NCI-H446 (cell line): ENCODE measurements at regions not wholly inside any gene's neighbourhood (a gene's known extent, or its start where the extent isn't known, plus 50 kb on each side); places are given as distances from the start of the nearest gene placed in this dataset.

Experiments
- DNase-seq, 2 experiments: peaks; one replicate each; lab custom pipeline; 2025; lab: John Stamatoyannopoulos, UW

- DNase-seq, result no peak
Measured at GRCh38 chr4:79083406-79084010, 144.3 kb upstream of the PAQR3 start.

DNA sequence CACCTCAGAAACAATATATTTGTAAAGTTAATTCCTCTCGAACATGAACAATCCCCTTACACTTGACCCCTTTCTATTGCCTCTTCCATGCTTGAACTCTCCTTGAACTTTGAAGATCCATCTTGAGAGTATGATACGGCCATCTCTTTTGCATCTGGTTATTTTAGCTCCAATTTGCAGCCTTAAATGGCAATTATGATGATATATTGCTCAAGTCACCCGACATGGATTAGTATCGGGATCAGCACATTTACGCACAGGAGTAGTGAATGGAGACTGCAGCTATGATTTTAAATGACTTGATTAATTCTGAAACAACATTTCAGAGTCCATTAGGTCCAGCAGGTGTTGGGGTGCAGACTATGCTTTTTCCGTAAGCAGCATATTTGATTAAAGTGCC lies 143.8 kb upstream of the PAQR3 start:
- DNase-seq, result no peak

DNA sequence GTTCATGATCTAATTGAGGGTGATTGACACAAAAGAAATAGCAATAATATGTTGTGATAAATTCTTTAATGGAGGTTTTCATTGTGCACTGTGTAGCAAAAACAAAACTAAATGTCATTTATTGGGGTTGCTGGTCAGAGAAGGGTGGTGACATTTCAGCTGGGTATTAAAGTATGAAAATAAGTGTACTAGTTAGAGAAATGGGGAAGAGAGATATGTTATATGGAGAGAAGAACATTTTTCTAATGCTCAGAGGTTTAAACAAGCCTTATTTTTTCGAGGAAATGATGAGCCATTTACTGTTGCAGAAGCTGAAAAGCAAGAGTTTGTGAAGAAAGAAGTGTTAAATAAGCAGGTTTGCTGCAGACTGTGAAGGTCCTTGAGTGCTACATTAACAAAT lies 142.7 kb upstream of the PAQR3 start:
- DNase-seq, result no peak

GRCh38 chr4:79078339-79078738 lies 139.1 kb upstream of the PAQR3 start:
- no peak for DNase-seq

DNA sequence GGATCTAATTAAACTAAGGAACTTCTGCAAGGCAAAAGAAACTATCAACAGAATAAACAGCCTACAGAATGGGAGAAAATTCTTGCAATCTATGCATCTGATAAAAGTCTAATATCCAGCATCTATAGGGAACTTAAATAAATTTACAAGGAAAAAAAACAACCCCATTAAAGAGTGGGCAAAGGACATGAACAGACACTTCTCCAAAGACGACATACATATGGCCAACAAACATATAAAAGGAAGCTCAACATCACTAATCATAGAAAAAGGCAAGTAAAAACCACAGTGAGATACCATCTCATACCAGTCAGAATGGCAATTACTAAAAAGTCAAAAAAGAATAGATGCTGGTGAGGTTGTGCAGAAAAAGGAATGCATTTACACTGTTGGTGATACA lies 134.8 kb upstream of the PAQR3 start:
- DNase-seq, result no peak

GRCh38 chr4:79073471-79073870 lies 134.2 kb upstream of the PAQR3 start:
- no peak for DNase-seq

- no peak for DNase-seq
Measured at GRCh38 chr4:79065262-79065661, 126.0 kb upstream of the PAQR3 start.

GRCh38 chr4:79064806-79065205 lies 125.6 kb upstream of the PAQR3 start:
- DNase-seq, result no peak

DNA sequence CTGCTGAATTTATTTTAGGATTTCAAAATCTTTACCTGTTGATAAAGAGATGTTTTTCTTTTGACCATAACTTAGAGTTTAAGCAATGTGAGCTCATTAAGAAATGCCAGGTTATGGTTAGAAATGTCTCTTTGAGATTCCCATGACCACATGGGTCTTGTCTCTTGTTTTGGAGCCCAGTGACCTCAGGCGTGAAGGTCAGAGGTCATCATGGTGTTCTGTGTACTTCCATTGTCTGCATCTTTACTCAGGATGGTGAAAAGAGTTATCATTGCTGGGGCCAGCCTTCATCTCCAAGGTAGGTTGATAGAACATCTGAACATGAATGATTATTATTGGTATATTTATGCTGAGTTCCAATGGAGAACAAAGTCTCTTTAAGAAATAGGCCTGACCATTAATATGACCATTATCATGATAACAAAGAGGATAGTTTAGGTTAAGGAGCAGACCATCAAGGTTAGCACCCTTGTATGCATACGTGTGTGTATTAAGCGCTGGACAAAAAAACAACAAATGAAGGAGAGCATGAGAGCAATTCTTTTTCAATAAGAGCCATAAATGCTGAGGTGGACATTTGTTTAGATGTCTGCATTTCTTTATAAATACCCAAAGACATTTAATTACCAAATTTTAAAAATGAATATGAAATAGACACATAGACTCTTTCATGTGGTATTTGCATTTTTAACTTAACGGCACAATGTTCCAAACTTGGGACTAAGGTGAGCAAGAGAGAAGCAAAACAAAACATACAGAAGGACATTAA lies 120.6 kb upstream of the PAQR3 start:
- DNase-seq, result no peak

- DNase-seq, result no peak
Measured at GRCh38 chr4:79057772-79058171, 118.5 kb upstream of the PAQR3 start.

DNA sequence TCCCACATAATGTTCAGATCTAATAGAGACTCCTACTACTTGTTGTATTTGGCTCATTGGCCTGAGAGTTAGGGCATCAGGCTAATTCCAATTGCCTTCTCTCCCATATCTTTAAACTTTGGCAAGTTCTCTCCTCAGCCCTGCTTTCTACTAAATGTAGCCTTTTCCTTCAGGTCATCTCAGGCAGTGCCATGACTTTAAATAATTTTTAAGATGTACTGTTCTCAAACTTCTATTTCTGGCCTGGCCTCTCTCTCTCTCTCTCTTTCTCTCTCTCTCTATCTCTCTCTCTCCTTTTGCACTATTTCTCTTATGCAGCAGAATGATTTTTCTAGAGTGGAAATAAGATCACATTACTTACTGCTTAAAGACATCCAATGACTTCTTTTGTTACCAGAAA lies 114.5 kb upstream of the PAQR3 start:
- DNase-seq, result no peak

DNA sequence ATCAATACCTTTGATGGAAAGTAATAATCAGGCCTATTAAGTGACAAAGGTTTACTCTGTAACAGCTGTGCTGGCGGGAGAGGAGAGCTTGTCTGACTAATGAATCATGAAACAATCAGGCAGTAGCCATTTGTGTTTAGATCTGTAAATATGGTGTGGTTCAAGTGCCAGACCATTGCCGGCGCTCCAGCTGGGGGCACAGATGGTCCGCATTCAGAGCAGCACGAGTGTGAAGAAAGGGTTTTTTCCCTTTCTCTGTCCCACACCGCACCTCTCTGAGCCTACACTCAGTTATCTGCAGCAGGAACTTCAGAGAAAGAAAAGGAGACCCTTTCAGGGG lies 111.3 kb upstream of the PAQR3 start:
- DNase-seq, result peak; percentile 83 to 94

DNA sequence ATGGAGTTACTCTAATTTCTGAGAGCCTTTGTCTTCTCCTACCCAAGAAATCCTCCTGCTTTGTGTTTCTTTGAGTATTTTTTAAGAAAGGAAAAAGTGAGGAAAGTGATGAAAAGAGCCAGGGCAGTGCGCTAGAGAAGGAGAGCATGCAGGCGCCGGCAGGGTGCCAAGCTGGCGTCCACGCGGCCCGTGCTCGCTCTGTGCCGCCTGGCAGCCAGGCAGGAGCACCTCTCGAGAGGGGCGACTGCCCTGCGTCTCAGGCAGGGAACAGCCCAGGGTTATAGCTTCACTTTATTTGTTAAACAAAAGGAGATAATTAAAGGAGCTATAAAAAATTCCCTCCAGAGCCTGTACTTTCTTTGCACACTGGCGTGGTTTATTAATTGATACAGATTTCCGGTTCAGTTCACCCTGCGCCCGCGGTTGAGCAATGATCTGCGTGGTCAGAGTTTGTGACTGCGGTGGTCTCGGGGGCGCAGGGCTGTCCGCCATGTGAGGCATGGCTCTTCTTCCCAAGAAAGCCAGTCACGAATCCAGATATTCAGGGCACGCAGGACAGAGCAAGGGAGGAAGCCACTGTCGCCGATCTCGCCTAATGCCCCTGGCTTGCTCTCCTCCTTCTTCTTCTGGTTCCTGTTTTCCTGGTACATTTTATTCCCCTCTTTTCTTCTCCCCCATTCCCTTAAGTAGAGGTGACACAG lies 110.8 kb upstream of the PAQR3 start:
- peak in 1 of 2 experiments; percentile 85 for DNase-seq

DNA sequence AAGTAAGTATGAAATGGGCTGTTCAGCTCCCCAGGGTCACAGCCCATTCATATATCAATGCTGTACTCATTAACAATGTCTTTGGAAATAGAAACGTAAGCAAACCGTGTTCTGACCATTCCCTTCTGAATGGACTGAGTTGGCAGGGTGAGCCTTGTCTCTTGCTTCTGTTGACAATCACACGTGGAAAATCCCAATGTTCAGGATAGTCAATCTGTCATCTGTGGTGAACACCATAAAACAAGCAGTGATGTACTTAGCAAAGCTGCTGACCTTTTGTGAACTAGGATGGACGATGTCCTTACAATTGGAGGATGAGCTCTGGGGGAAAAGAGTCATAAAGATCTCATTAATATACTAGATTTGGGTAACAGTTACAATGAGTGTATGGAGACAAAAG lies 109.6 kb upstream of the PAQR3 start:
- peak in 1 of 2 experiments; percentile 62 for DNase-seq

GRCh38 chr4:79047316-79047715 lies 108.1 kb upstream of the PAQR3 start:
- DNase-seq, result no peak

DNA sequence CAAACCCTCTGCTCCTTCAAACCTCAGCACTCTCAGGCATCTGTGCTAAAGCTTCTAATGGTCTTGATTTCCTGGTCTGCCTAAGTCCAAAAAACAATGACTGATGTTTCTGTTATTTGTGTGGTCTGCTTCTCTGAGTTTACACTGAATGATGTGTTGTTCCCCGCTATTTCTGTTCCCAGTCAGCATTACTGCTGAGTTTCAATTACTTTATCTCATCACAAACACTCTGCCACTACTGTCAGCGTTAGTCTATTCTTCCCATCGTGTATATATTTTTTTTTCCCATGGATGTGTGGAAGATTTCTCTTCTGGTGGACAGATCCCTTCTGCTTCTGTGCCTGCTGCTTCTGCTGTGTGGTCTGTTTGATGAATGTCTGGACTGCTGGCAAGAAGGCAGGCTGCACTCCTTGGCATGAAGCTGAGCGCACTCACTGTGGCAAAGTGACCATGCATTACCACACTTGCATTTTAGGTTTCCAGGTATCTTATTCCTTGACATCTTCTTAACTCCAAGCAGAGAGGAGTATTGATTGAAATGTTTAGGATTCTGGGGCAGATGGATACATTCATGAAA lies 106.9 kb upstream of the PAQR3 start:
- DNase-seq, result peak in 1 of 2 experiments; percentile 41

DNA sequence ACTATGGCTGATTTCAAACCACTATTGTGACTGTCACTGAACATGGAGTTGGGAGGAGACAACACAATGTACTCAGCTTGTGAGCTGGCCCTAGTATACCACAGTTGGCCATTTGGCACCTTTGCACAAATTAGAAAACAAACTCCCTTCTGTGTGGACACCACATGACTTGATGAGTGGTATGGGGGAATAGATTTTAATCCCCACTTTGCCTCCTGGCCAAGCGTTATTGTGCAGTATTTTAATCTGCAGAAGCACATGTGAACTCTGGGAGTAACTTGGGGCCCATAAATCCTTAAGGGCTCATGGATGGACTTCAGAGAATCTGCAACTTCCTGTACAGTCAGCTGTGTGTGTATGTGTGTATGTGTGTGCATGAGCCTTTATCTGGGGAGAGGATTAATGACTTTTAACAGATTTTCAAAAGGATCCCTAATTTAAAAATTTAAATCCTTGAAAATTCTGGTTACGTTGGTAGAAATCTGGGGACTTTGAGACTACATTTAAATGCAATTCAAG lies 105.0 kb upstream of the PAQR3 start:
- DNase-seq, result no peak

GRCh38 chr4:79043138-79043537 lies 103.9 kb upstream of the PAQR3 start:
- no peak for DNase-seq

- peak; percentile 72 to 81 for DNase-seq
Measured at GRCh38 chr4:79042079-79042674, 102.9 kb upstream of the PAQR3 start.

DNA sequence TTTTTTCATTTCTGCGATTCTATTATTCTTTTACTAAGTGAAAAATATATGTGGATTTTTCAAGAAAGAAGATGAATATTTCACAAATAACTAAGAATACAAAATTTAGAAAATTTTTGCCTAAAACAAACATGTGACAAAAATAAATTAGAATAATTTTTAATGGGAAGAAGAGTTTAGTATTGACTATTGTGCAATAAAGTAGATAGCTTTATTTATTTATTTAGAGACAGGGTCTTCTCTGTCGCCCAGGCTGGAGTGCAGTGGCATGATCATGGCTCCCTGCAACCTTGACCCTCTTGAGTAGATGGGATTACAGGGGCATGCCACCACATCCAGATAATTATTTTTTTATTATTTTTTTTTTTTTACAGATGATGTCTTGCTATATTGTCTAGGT lies 95.3 kb upstream of the PAQR3 start:
- DNase-seq, result no peak

DNA sequence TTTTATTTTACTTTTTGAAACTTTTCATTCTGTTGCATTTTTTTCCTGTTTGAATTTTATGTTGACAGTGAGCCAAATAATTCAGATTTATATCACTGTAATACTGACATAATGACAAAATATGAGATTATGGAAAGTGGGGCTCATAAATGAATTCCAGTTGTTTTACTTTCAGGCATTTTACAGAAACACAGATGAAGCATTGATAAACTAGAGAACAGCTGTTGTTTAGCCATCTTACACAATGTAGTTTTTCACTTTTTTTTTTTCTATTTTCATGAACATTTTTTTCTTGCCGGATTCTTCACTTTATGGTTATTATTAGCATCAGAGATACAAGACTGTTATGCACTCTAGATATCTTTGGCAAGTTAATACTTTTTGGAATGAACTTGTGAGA lies 91.7 kb upstream of the PAQR3 start:
- no peak for DNase-seq

DNA sequence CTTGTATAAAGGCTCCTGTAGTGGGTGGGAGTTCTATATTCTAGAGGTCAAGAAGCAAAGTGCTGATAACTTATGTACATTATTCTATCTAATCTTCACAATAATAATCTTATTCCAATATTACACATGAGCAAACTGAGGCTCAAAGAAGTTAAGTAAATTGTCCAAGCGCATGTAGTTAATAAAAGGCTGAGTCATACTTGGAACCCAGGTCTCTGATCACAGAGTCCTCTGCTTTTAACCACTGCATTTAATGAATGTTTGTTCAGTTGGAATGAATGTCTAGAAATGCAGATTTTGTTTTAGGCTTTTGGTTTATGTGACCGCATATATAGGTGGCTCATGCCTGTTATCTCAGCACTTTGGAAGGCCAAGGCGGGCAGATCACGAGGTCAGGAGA lies 88.4 kb upstream of the PAQR3 start:
- DNase-seq, result no peak
